Naive thymus-derived CD8-positive, alpha-beta T cell (primary cell): ENCODE measurements at regions not wholly inside any gene's neighbourhood (a gene's known extent, or its start where the extent isn't known, plus 50 kb on each side); places are given as distances from the start of the nearest gene placed in this dataset.

Source experiments
- ATAC-seq, 2 donors: fragments of 150-1000 bp; cut with Tn5 transposase in 1 of 2; sonication (Bioruptor Pico), chemical (Tn5 transposase) in 1 of 2; 1 replicate in 1 of 2; 2 replicates in 1 of 2; pipeline ENCODE4 v1.10.0; 2021; ENCODE audit warnings: mild to moderate bottlenecking in 2 of 2, moderate library complexity in 2 of 2
- POLR2A ChIA-PET: fragments of 350-600 bp; sonication (Branson Sonifier 250); formaldehyde crosslinking; loops from one replicate; lab custom pipeline; 2021; ENCODE audit warnings: antibody characterized with exemption; lab: Charles Lee
- DNase-seq, 10 donors: peaks; one replicate each; pipeline versions ENCODE4 v3.0.0 to v3.0.0-alpha.2; 2020 to 2022
- H3K27ac Mint-ChIP-seq, 10 donors: one replicate each; pipeline ENCODE4 v1.8.0; 2020 to 2022; ENCODE audit warnings: mild to moderate bottlenecking in 10 of 10, mixed read lengths in 10 of 10, moderate library complexity in 4 of 10, inconsistent platforms in 1 of 10
- H3K27me3 Mint-ChIP-seq, 5 donors: one replicate each; pipeline ENCODE4 v1.8.0; 2021 to 2022; ENCODE audit warnings: mixed read lengths in 5 of 5
- H3K36me3 Mint-ChIP-seq, 3 donors: one replicate each; pipeline ENCODE4 v1.8.0; 2020 to 2022; ENCODE audit warnings: mixed read lengths in 3 of 3, mild to moderate bottlenecking in 2 of 3, inconsistent platforms in 1 of 3
- H3K4me1 Mint-ChIP-seq, 4 donors: one replicate each; pipeline ENCODE4 v1.8.0; 2021 to 2022; ENCODE audit warnings: mixed read lengths in 4 of 4
- H3K4me3 Mint-ChIP-seq, 10 donors: one replicate each; pipeline ENCODE4 v1.8.0; 2020 to 2022; ENCODE audit warnings: mild to moderate bottlenecking in 10 of 10, mixed read lengths in 10 of 10, moderate library complexity in 6 of 10, inconsistent platforms in 1 of 10
- H3K9me3 Mint-ChIP-seq, 9 donors: one replicate each; pipeline ENCODE4 v1.8.0; 2020 to 2022; ENCODE audit warnings: mixed read lengths in 9 of 9, mild to moderate bottlenecking in 3 of 9, inconsistent platforms in 1 of 9, moderate library complexity in 1 of 9

DNA sequence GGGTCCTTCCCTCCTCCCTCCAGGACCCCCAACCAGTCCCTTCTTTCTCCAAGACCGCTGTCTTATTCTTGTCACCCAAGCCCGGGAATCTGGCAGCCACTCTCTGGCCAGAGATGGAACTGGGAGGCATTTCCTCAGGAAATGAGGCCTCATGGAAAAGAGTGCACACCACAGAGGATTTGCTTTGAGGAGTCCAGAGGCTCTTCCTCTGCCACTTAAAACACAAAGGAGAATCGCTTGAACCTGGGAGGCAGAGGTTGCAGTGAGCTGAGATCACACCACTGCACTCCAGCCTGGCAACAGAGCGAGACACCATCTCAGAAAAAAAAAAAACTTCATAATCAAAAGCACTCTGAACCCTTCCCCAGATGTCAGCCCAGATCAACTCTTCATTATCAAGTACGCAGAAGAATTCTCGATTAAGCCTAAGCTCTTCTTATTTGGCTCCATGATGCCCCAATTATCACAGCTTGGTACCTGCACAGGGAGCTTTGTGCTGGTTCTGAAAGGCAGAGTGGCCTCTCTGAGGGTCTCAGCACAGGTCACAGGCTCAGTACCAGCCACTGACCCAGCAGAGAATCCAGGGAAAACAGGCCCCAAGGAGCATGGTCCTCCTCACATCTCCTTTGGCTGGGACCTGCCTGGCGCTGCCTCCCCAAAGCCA is 82.9 kb upstream of the MAFB start:
- POLR2A ChIA-PET: no interaction called here
- peaks cover 0 to 16% (median 7%) of the 10 kb centered on the region in 4 donors for H3K4me1 Mint-ChIP-seq
- no peaks in the 10 kb centered on the region for H3K36me3 Mint-ChIP-seq
- no peak for ATAC-seq
- no peak for DNase-seq
- H3K27ac Mint-ChIP-seq: no peak overlapping the region
- peaks cover 1 to 29% (median 4%) of the 10 kb centered on the region in 5 donors for H3K27me3 Mint-ChIP-seq
- peaks cover 0 to 3% (median 0%) of the 10 kb centered on the region in 9 donors for H3K9me3 Mint-ChIP-seq
- H3K4me3 Mint-ChIP-seq: no peak overlapping the region

DNA sequence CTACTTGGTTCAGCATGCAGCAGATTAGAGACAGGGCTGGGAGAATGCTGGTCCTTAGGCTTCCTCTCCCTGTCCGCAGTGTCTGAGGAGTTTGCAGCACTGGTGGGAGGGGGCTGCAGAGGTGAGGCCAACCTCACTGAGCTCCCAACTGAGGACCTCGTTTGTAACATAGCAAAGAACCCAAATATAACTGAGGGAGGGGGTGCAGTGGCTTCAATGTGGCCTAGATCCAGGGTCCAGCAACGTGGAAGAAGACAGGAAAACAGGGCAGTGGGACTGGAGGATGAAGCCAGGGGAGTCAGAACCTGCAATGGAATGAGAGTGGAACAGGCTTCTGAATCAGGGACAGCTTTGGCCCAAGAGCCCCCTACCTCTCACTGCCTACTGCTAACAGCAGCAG is 84.3 kb upstream of the MAFB start:
- no peak overlapping the region for H3K27ac Mint-ChIP-seq
- H3K9me3 Mint-ChIP-seq: peaks cover 0 to 3% (median 0%) of the 10 kb centered on the region in 9 donors
- DNase-seq: no peak

DNA sequence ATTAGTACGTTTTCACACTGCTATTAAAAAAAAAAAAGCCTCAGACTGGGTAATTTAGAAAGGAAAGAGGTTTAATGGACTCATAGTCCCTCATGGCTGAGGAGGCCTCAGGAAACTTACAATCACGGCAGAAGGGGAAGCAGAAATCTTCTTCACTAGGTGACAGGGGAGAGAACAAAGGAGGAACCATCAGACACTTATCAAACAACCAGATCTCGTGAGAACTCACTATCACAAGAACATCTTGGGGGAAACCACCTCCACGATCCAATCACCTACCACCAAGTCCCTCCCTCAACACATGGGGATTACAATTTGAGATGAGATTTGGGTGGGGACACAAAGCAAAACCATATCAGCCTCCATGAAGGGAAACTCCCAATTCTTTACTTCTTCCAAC is 85.2 kb upstream of the MAFB start:
- no peak overlapping the region for H3K4me3 Mint-ChIP-seq
- POLR2A ChIA-PET: no interaction called here
- peaks cover 0 to 20% (median 4%) of the 10 kb centered on the region in 5 donors for H3K27me3 Mint-ChIP-seq
- peaks cover 0 to 19% (median 7%) of the 10 kb centered on the region in 4 donors for H3K4me1 Mint-ChIP-seq
- DNase-seq (no peak), ATAC-seq (no peak)
- H3K27ac Mint-ChIP-seq: no peak overlapping the region
- peaks cover 0 to 3% (median 0%) of the 10 kb centered on the region in 9 donors for H3K9me3 Mint-ChIP-seq
- no peaks in the 10 kb centered on the region for H3K36me3 Mint-ChIP-seq

More for the DNA sequence above, 84.3 kb upstream of the MAFB start:
- peaks cover 0 to 22% (median 4%) of the 10 kb centered on the region in 5 donors for H3K27me3 Mint-ChIP-seq
- POLR2A ChIA-PET: no interaction called here
- H3K36me3 Mint-ChIP-seq: no peaks in the 10 kb centered on the region
- ATAC-seq: no peak
- no peak overlapping the region for H3K4me3 Mint-ChIP-seq
- H3K4me1 Mint-ChIP-seq: peaks cover 0 to 16% (median 7%) of the 10 kb centered on the region in 4 donors

DNA sequence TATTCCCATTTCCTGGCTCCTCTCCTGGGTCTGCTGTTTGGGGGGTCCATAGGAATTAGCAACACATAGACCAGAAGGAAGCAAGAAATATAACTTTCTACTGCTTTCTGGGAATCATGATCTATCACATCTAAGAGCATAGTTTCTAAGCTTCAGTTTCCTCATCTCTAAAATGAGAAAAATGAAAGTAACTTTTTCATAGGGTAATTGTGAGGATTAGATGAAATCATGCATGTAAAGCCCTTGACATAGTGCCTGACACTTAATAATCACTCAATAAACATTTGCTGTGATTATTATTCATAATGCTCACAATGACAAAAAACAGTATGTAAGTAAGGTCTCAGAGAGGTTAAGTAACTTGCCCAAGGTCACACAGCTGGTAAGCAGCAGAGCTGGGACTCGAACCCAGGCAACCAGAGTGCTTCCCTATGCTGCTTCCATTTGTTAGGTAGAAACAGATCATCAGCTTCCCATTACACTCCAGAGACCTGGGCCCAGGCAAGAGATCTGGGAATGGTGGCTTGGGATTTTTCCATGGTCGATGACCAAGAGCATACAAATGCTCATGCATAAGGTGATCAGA is 86.6 kb upstream of the MAFB start:
- ATAC-seq (no peak), DNase-seq (no peak)
- Mint-ChIP-seq H3K27ac (no peak overlapping the region), H3K27me3 (peaks cover 0 to 12% (median 1%) of the 10 kb centered on the region in 5 donors), H3K36me3 (no peaks in the 10 kb centered on the region), H3K9me3 (peaks cover 0 to 3% (median 0%) of the 10 kb centered on the region in 9 donors), H3K4me1 (peaks cover 0 to 20% (median 6%) of the 10 kb centered on the region in 4 donors), H3K4me3 (no peak overlapping the region)
- POLR2A ChIA-PET: no interaction called here

DNA sequence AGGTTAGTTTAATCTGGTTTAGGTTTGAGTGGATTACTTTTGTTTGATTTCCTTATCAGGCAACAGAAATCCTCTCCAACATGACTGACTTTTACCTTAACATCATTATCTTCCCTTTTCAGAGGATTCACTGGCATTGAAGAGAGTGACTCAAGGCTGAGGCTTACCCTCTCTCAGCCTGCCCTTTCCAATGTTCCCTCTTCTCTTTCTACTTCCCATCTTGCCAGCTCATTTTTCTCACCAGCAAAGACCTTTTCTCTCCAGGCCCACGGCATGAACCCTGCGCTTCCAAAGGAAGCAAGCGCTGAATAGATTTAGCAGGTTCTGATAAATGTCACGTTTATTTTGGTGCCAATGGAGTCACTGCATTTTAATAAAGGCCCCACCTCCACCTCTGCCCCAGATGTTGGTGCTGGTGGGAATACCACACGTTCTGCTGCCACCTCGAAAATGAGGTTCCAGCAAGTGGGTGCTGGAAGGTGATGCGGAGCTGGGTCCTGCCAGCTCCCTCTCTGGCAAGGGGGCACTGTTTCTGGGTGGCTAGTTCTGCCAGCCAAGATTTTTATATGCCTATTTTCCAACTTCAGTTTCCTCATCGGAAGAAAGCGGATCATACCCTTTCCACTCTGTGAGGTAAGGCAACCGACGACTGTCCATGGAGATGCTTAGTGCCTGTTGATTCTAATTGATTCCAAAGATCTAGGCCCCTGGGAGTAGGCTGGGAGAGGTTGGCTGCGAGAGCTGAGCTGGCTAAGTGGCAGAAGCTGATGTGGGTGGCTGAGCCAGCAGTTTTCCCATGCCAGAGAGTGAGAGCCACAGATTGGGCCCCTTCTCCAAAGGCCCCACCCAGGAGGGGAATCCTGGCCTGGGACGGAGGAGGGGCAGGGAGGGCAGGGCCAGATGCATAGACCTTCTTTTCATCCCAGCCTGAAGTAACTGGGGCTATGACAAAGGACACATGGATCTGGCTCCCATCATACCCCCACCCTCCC is 87.7 kb upstream of the MAFB start:
- peaks cover 0 to 3% (median 0%) of the 10 kb centered on the region in 9 donors for H3K9me3 Mint-ChIP-seq
- no peak for DNase-seq
- peaks cover 0 to 8% (median 0%) of the 10 kb centered on the region in 5 donors for H3K27me3 Mint-ChIP-seq
- no peak for ATAC-seq
- POLR2A ChIA-PET: no interaction called here
- H3K27ac Mint-ChIP-seq: no peak overlapping the region
- no peak overlapping the region for H3K4me3 Mint-ChIP-seq
- H3K36me3 Mint-ChIP-seq: no peaks in the 10 kb centered on the region
- H3K4me1 Mint-ChIP-seq: peaks cover 0 to 16% (median 6%) of the 10 kb centered on the region in 4 donors

DNA sequence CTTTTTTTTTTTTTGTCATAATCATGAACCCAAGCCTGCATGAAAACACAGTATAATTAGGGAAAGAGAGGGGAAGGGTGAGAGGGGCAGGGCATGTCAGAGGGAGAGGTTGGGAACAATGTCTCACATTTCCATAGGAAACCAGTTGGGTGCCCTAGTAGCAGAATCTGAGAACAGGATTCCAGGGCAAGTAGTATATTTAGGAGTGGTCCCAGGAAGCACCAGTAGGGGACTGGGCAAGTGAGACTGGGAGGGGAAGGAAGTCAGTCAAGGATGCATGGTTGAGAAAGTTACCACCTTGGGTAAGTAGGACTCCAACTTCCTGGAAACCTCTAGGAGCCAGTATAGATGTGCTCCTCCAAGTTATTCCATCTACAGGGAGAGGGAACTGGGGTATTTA is 88.6 kb upstream of the MAFB start:
- H3K27ac Mint-ChIP-seq: no peak overlapping the region
- no peak for ATAC-seq
- peaks cover 0 to 16% (median 6%) of the 10 kb centered on the region in 4 donors for H3K4me1 Mint-ChIP-seq
- DNase-seq: no peak
- POLR2A ChIA-PET: no interaction called here
- H3K27me3 Mint-ChIP-seq: peaks cover 0 to 8% (median 0%) of the 10 kb centered on the region in 5 donors
- H3K9me3 Mint-ChIP-seq: peaks cover 0 to 3% (median 0%) of the 10 kb centered on the region in 9 donors
- no peaks in the 10 kb centered on the region for H3K36me3 Mint-ChIP-seq
- H3K4me3 Mint-ChIP-seq: no peak overlapping the region

DNA sequence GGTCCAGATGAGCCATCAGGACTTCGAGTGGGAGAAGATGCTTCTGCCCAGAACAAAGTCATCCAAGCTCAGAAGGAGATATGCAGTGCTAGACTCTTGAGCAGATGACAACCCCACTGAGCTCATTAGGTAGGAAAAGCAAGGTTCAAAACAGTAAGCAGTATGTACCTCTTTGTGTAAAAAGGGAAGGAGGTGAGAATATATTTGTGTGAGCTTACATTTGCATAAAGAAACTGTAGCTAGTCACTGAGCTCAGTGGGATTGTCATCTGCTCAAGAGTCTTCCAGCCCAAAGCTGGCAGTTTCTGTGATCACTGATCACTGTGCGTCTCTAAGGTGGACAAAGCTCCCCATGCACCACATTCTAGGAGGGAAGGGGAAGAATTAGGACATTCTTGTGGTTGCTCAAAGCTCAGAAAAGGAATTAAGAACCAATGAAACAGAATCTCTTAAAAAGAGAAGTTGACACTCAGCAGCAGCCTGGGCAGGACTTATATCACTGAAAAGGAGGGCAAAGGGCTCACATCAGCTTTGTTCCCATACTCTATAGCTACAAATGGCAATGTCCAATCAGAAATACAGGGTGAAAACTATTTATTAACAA is 90.0 kb upstream of the MAFB start:
- Mint-ChIP-seq H3K27ac (no peak overlapping the region), H3K4me1 (peaks cover 0 to 14% (median 5%) of the 10 kb centered on the region in 4 donors), H3K27me3 (peaks cover 0 to 12% (median 2%) of the 10 kb centered on the region in 5 donors), H3K4me3 (no peak overlapping the region), H3K36me3 (no peaks in the 10 kb centered on the region), H3K9me3 (peaks cover 0 to 3% (median 0%) of the 10 kb centered on the region in 9 donors)
- POLR2A ChIA-PET: no interaction called here
- ATAC-seq (no peak), DNase-seq (no peak)

DNA sequence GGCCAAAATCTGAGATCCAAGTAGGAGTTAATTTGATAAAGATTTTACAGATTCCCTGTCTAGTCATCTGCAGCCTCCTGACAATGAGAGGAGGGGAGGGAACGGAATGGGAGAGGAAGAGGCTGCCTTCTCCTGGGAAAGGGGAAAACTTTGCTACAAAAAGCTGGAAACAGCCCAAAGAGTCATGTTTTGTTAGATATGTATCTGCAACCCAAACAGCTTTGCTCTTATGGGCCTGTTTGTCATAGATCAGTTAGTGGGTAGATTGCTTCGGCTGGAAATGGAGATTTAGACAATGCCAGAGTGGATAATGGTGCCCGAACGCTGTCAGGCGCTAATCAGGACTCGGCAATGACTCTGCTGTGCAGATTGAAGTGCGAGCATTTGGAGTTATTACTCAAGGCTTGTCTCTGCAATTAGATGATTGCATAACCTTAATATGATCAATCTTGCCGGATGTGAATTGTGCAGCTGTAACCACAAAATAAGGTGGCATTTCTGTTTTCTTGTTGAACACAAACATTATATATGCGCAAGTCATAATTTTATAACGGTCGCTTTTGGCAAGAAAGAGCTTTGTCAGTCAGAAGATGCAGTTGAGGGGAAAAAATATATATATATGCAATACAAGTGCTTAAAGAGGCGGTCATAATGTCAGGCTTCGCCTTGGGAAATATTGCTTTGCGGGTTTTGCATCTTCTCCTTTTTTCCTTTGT is 92.4 kb upstream of the MAFB start:
- no peak for DNase-seq
- peaks cover 0 to 2% (median 0%) of the 10 kb centered on the region in 9 donors for H3K9me3 Mint-ChIP-seq
- peaks cover 0 to 2% (median 0%) of the 10 kb centered on the region in 3 donors for H3K36me3 Mint-ChIP-seq
- peaks cover 0 to 4% (median 0%) of the 10 kb centered on the region in 4 donors for H3K4me1 Mint-ChIP-seq
- peaks cover 5 to 15% (median 7%) of the 10 kb centered on the region in 5 donors for H3K27me3 Mint-ChIP-seq
- H3K4me3 Mint-ChIP-seq: no peak overlapping the region
- POLR2A ChIA-PET: interaction anchor here (0.6 kb wide), 1 partner anchor 191 kb away, joined by 4 read pairs; no protein-coding TSS in a partner anchor
- H3K27ac Mint-ChIP-seq: no peak overlapping the region
- no peak for ATAC-seq

DNA sequence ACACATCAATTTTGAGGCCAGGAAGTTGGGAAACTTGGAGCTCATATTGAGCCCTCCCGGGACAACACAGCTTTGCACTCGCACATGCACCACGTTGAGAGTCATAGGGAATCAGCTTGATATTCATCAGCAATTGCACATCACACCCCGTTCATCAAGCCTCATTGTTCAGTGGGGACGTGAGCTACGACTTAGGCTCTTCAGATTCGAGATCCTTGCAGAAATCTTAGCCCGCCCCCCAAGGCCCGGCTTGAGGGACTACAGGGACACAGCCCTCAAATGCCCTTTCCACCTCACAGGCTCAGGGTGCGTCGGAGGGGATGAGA is 93.0 kb upstream of the MAFB start:
- DNase-seq: no peak
- Mint-ChIP-seq H3K9me3 (peaks cover 0 to 2% (median 0%) of the 10 kb centered on the region in 9 donors), H3K4me1 (peaks cover 0 to 4% (median 0%) of the 10 kb centered on the region in 4 donors), H3K27me3 (peaks cover 7 to 18% (median 7%) of the 10 kb centered on the region in 5 donors), H3K4me3 (no peak overlapping the region), H3K27ac (no peak overlapping the region), H3K36me3 (peaks cover 0 to 2% (median 0%) of the 10 kb centered on the region in 3 donors)
- ATAC-seq: no peak
- POLR2A ChIA-PET: interaction anchor here (0.6 kb wide), 1 partner anchor 190 kb away, joined by 4 read pairs; no protein-coding TSS in a partner anchor

DNA sequence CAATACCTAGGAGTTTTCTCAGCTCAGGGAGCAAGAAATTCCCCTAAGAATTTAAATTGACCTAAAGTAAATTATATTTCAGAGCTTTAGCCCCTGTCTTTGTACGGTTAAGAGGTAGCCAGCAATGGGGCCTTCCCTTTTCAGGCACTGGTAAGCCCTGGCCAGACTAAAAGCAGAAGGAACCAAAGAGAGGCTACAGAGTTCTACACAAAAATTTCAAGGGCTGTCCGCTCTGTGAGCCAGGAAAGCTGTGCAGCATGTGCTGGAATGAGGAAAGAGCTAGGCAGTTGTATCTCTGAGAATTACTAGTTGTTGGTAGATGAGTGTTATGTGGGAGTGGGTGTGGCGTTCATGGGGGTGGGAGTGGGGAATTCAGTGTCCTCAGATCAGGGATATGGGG is 96.3 kb upstream of the MAFB start:
- H3K27me3 Mint-ChIP-seq: peaks cover 12 to 24% (median 20%) of the 10 kb centered on the region in 5 donors
- peaks cover 0 to 4% (median 0%) of the 10 kb centered on the region in 9 donors for H3K9me3 Mint-ChIP-seq
- DNase-seq (no peak), ATAC-seq (no peak)
- POLR2A ChIA-PET: no interaction called here
- H3K4me3 Mint-ChIP-seq: no peak overlapping the region
- no peaks in the 10 kb centered on the region for H3K4me1 Mint-ChIP-seq
- H3K27ac Mint-ChIP-seq: no peak overlapping the region
- H3K36me3 Mint-ChIP-seq: peaks cover 0 to 2% (median 0%) of the 10 kb centered on the region in 3 donors

DNA sequence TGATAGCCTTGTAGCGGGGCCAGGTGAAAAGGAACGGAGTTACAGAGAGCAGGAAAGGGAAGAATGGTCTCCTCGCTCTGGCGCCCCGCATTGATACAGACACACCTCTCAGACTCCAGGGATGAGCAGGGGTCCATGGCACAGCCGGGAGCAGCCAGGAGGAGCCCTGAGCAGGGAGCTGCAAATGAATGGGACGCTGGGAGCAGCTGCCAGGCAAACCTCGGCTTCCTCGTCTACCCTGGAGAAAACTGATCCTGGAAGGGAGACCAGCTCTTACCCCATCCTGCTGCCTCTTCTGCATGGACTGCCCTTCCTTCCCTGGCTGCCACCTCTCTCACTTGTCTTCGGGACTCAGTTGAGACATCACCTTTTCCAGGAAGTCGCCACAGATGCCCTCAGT is 97.3 kb upstream of the MAFB start:
- H3K27ac Mint-ChIP-seq: no peak overlapping the region

More for the DNA sequence above, 97.3 kb upstream of the MAFB start:
- no peaks in the 10 kb centered on the region for H3K4me1 Mint-ChIP-seq
- POLR2A ChIA-PET: no interaction called here
- H3K36me3 Mint-ChIP-seq: peaks cover 0 to 2% (median 0%) of the 10 kb centered on the region in 3 donors
- H3K4me3 Mint-ChIP-seq: no peak overlapping the region
- ATAC-seq: no peak
- DNase-seq: peak in 1 of 10 donors; percentile 55
- peaks cover 12 to 27% (median 20%) of the 10 kb centered on the region in 5 donors for H3K27me3 Mint-ChIP-seq
- H3K9me3 Mint-ChIP-seq: peaks cover 0 to 4% (median 0%) of the 10 kb centered on the region in 9 donors
